OCI-LY3 (cell line): ENCODE measurements at regions not wholly inside any gene's neighbourhood (a gene's known extent, or its start where the extent isn't known, plus 50 kb on each side); places are given as distances from the start of the nearest gene placed in this dataset.

Experiments
- EZH2phosphoT487 ChIP-seq: fragments of 200-600 bp; shearing (Covaris generic); IDR thresholded peaks from 2 replicates; pipeline ENCODE4 v1.6.1; 2018; ENCODE audit warnings: antibody characterized with exemption, mixed run types, low read depth
- TF ChIP-seq, protein P1 (sequence below): fragments of 200-600, 300-600 bp; sonication (generic); IDR thresholded peaks from 2 replicates; pipeline ENCODE4 v1.5.1; 2014; ENCODE audit warnings: antibody characterized with exemption, low read length, low read depth

DNA sequence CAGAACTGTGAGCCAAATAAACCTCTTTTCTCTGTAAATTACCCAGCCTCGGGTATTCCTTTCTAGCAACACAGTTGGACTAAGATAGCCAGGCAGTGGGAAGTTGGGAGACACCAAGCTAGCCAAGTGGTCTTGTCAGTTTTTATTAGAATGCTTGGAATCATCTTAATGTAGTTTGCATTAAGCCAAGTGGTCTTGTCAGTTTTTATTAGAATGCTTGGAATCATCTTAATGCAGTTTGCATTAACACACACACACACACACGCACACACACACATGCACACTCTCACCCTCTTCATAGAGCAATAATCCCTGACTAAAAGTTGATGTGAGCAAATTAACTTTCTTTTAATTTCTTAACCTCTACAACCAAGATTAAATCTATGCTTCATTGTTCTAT, 151.5 kb downstream of the VAPA start:
- TF ChIP-seq, protein P1, sequence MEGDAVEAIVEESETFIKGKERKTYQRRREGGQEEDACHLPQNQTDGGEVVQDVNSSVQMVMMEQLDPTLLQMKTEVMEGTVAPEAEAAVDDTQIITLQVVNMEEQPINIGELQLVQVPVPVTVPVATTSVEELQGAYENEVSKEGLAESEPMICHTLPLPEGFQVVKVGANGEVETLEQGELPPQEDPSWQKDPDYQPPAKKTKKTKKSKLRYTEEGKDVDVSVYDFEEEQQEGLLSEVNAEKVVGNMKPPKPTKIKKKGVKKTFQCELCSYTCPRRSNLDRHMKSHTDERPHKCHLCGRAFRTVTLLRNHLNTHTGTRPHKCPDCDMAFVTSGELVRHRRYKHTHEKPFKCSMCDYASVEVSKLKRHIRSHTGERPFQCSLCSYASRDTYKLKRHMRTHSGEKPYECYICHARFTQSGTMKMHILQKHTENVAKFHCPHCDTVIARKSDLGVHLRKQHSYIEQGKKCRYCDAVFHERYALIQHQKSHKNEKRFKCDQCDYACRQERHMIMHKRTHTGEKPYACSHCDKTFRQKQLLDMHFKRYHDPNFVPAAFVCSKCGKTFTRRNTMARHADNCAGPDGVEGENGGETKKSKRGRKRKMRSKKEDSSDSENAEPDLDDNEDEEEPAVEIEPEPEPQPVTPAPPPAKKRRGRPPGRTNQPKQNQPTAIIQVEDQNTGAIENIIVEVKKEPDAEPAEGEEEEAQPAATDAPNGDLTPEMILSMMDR, result no peak
- no peak for TF ChIP-seq EZH2phosphoT487
